ENCODE measurements at regions not wholly inside any gene's neighbourhood (a gene's known extent, or its start where the extent isn't known, plus 50 kb on each side); places are given as distances from the start of the nearest gene placed in this dataset.

GRCh38 chr5:8227112-8227511, 358.2 kb downstream of the MTRR start:
- H3K27ac ChIP-seq (ENCODE audit: low read length), result no peak overlapping the region

GRCh38 chr5:8229551-8229950, 360.6 kb downstream of the MTRR start:
- Histone ChIP-seq H3K4me1 (ENCODE audit: insufficient read depth, low read length) (no peaks in the 10 kb centered on the region), H3K36me3 (ENCODE audit: insufficient read depth, low read depth, low read length) (no peaks in the 10 kb centered on the region), H3K27ac (ENCODE audit: low read length) (no peak overlapping the region), H3K27me3 (ENCODE audit: insufficient read depth, low read length) (no peaks in the 10 kb centered on the region), H3K9ac (ENCODE audit: low read depth, low read length) (no peak overlapping the region), H3K4me3 (ENCODE audit: low read length) (no peak overlapping the region), H3K9me3 (ENCODE audit: insufficient read depth, low read depth, low read length) (no peaks in the 10 kb centered on the region)

More at GRCh38 chr5:8227112-8227511, 358.2 kb downstream of the MTRR start:
- no peaks in the 10 kb centered on the region for H3K9me3 ChIP-seq (ENCODE audit: insufficient read depth, low read depth, low read length)
- no peak overlapping the region for H3K9ac ChIP-seq (ENCODE audit: low read depth, low read length)
- no peaks in the 10 kb centered on the region for H3K4me1 ChIP-seq (ENCODE audit: insufficient read depth, low read length)
- no peak overlapping the region for H3K4me3 ChIP-seq (ENCODE audit: low read length)
- H3K36me3 ChIP-seq (ENCODE audit: insufficient read depth, low read depth, low read length), result no peaks in the 10 kb centered on the region
- H3K27me3 ChIP-seq (ENCODE audit: insufficient read depth, low read length), result no peaks in the 10 kb centered on the region

- Histone ChIP-seq H3K9me3 (ENCODE audit: insufficient read depth, low read depth, low read length) (no peaks in the 10 kb centered on the region), H3K27me3 (ENCODE audit: insufficient read depth, low read length) (no peaks in the 10 kb centered on the region), H3K4me1 (ENCODE audit: insufficient read depth, low read length) (no peaks in the 10 kb centered on the region), H3K36me3 (ENCODE audit: insufficient read depth, low read depth, low read length) (no peaks in the 10 kb centered on the region), H3K9ac (ENCODE audit: low read depth, low read length) (no peak overlapping the region), H3K4me3 (ENCODE audit: low read length) (no peak overlapping the region), H3K27ac (ENCODE audit: low read length) (no peak overlapping the region)
Observed at GRCh38 chr5:8230868-8231267, 361.9 kb downstream of the MTRR start.

GRCh38 chr5:8233479-8233878, 364.5 kb downstream of the MTRR start:
- H3K4me1 ChIP-seq (ENCODE audit: insufficient read depth, low read length), result no peaks in the 10 kb centered on the region
- H3K27me3 ChIP-seq (ENCODE audit: insufficient read depth, low read length), result no peaks in the 10 kb centered on the region
- H3K9ac ChIP-seq (ENCODE audit: low read depth, low read length), result no peak overlapping the region
- H3K27ac ChIP-seq (ENCODE audit: low read length), result no peak overlapping the region
- H3K4me3 ChIP-seq (ENCODE audit: low read length), result no peak overlapping the region
- H3K9me3 ChIP-seq (ENCODE audit: insufficient read depth, low read depth, low read length), result no peaks in the 10 kb centered on the region
- H3K36me3 ChIP-seq (ENCODE audit: insufficient read depth, low read depth, low read length), result no peaks in the 10 kb centered on the region

- H3K4me1 ChIP-seq (ENCODE audit: insufficient read depth, low read length), result no peaks in the 10 kb centered on the region
- H3K9ac ChIP-seq (ENCODE audit: low read depth, low read length), result no peak overlapping the region
- no peaks in the 10 kb centered on the region for H3K27me3 ChIP-seq (ENCODE audit: insufficient read depth, low read length)
- H3K4me3 ChIP-seq (ENCODE audit: low read length), result no peak overlapping the region
- no peaks in the 10 kb centered on the region for H3K9me3 ChIP-seq (ENCODE audit: insufficient read depth, low read depth, low read length)
- no peak overlapping the region for H3K27ac ChIP-seq (ENCODE audit: low read length)
- no peaks in the 10 kb centered on the region for H3K36me3 ChIP-seq (ENCODE audit: insufficient read depth, low read depth, low read length)
Observed at GRCh38 chr5:8234179-8234770, 365.3 kb downstream of the MTRR start.

GRCh38 chr5:8238080-8238479, 369.1 kb downstream of the MTRR start:
- Histone ChIP-seq H3K27ac (ENCODE audit: low read length) (no peak overlapping the region), H3K36me3 (ENCODE audit: insufficient read depth, low read depth, low read length) (no peaks in the 10 kb centered on the region), H3K4me3 (ENCODE audit: low read length) (no peak overlapping the region), H3K27me3 (ENCODE audit: insufficient read depth, low read length) (no peaks in the 10 kb centered on the region), H3K9me3 (ENCODE audit: insufficient read depth, low read depth, low read length) (no peaks in the 10 kb centered on the region), H3K4me1 (ENCODE audit: insufficient read depth, low read length) (no peaks in the 10 kb centered on the region), H3K9ac (ENCODE audit: low read depth, low read length) (no peak overlapping the region)

- H3K9me3 ChIP-seq (ENCODE audit: insufficient read depth, low read depth, low read length), result no peaks in the 10 kb centered on the region
- no peak overlapping the region for H3K27ac ChIP-seq (ENCODE audit: low read length)
- no peaks in the 10 kb centered on the region for H3K27me3 ChIP-seq (ENCODE audit: insufficient read depth, low read length)
- H3K36me3 ChIP-seq (ENCODE audit: insufficient read depth, low read depth, low read length), result no peaks in the 10 kb centered on the region
- H3K4me3 ChIP-seq (ENCODE audit: low read length), result no peak overlapping the region
- H3K4me1 ChIP-seq (ENCODE audit: insufficient read depth, low read length), result no peaks in the 10 kb centered on the region
- H3K9ac ChIP-seq (ENCODE audit: low read depth, low read length), result no peak overlapping the region
Observed at GRCh38 chr5:8239198-8239597, 370.2 kb downstream of the MTRR start.

GRCh38 chr5:8239646-8240045, 370.7 kb downstream of the MTRR start:
- Histone ChIP-seq H3K4me3 (ENCODE audit: low read length) (no peak overlapping the region), H3K9me3 (ENCODE audit: insufficient read depth, low read depth, low read length) (no peaks in the 10 kb centered on the region), H3K27ac (ENCODE audit: low read length) (no peak overlapping the region), H3K4me1 (ENCODE audit: insufficient read depth, low read length) (no peaks in the 10 kb centered on the region), H3K36me3 (ENCODE audit: insufficient read depth, low read depth, low read length) (no peaks in the 10 kb centered on the region), H3K9ac (ENCODE audit: low read depth, low read length) (no peak overlapping the region), H3K27me3 (ENCODE audit: insufficient read depth, low read length) (no peaks in the 10 kb centered on the region)

- H3K27me3 ChIP-seq (ENCODE audit: insufficient read depth, low read length), result no peaks in the 10 kb centered on the region
- no peaks in the 10 kb centered on the region for H3K9me3 ChIP-seq (ENCODE audit: insufficient read depth, low read depth, low read length)
- H3K27ac ChIP-seq (ENCODE audit: low read length), result no peak overlapping the region
- H3K36me3 ChIP-seq (ENCODE audit: insufficient read depth, low read depth, low read length), result no peaks in the 10 kb centered on the region
- H3K4me3 ChIP-seq (ENCODE audit: low read length), result no peak overlapping the region
- H3K4me1 ChIP-seq (ENCODE audit: insufficient read depth, low read length), result no peaks in the 10 kb centered on the region
- no peak overlapping the region for H3K9ac ChIP-seq (ENCODE audit: low read depth, low read length)
Observed at GRCh38 chr5:8241076-8241475, 372.1 kb downstream of the MTRR start.

GRCh38 chr5:8241558-8241957, 372.6 kb downstream of the MTRR start:
- Histone ChIP-seq H3K27me3 (ENCODE audit: insufficient read depth, low read length) (no peaks in the 10 kb centered on the region), H3K9me3 (ENCODE audit: insufficient read depth, low read depth, low read length) (no peaks in the 10 kb centered on the region), H3K4me3 (ENCODE audit: low read length) (no peak overlapping the region), H3K4me1 (ENCODE audit: insufficient read depth, low read length) (no peaks in the 10 kb centered on the region), H3K9ac (ENCODE audit: low read depth, low read length) (no peak overlapping the region), H3K36me3 (ENCODE audit: insufficient read depth, low read depth, low read length) (no peaks in the 10 kb centered on the region), H3K27ac (ENCODE audit: low read length) (no peak overlapping the region)

GRCh38 chr5:8247049-8247899, 378.3 kb downstream of the MTRR start:
- Histone ChIP-seq H3K9ac (ENCODE audit: low read depth, low read length) (no peak overlapping the region), H3K36me3 (ENCODE audit: insufficient read depth, low read depth, low read length) (no peaks in the 10 kb centered on the region), H3K27me3 (ENCODE audit: insufficient read depth, low read length) (no peaks in the 10 kb centered on the region), H3K4me1 (ENCODE audit: insufficient read depth, low read length) (no peaks in the 10 kb centered on the region), H3K27ac (ENCODE audit: low read length) (no peak overlapping the region), H3K9me3 (ENCODE audit: insufficient read depth, low read depth, low read length) (no peaks in the 10 kb centered on the region), H3K4me3 (ENCODE audit: low read length) (no peak overlapping the region)

GRCh38 chr5:8253376-8253775, 384.4 kb downstream of the MTRR start:
- no peaks in the 10 kb centered on the region for H3K36me3 ChIP-seq (ENCODE audit: insufficient read depth, low read depth, low read length)
- H3K4me1 ChIP-seq (ENCODE audit: insufficient read depth, low read length), result no peaks in the 10 kb centered on the region; the same call in 1 of the 2 replicates
- no peaks in the 10 kb centered on the region for H3K27me3 ChIP-seq (ENCODE audit: insufficient read depth, low read length)
- no peak overlapping the region for H3K9ac ChIP-seq (ENCODE audit: low read depth, low read length)
- no peak overlapping the region for H3K27ac ChIP-seq (ENCODE audit: low read length)
- no peak overlapping the region for H3K4me3 ChIP-seq (ENCODE audit: low read length)
- H3K9me3 ChIP-seq (ENCODE audit: insufficient read depth, low read depth, low read length), result no peaks in the 10 kb centered on the region
